Gastrocnemius medialis (tissue), 4 donors: ENCODE measurements at regions not wholly inside any gene's neighbourhood (a gene's known extent, or its start where the extent isn't known, plus 50 kb on each side); places are given as distances from the start of the nearest gene placed in this dataset.

Source experiments
- ATAC-seq, 2 donors: fragments of 150-250 bp; one replicate each; pipeline ENCODE4 v1.9.1; 2016
- DNase-seq, 2 donors: peaks; one replicate each; pipeline ENCODE4 v3.0.0-alpha.2; 2019
- H3K27ac ChIP-seq, 4 donors: fragments of 200-600 bp; sonication (generic); 1 replicate in 1 of 4; 2 replicates in 3 of 4; pipeline ENCODE4 v1.5.1; 2016 to 2018; ENCODE audit warnings: mild to moderate bottlenecking in 2 of 4, moderate library complexity in 1 of 4
- H3K27me3 ChIP-seq, 3 donors: fragments of 200-600 bp; sonication (generic) in 2 of 3; 1 replicate in 1 of 3; 2 replicates in 2 of 3; pipeline versions ENCODE4 v1.5.1 to v1.6.0; 2016 to 2019; ENCODE audit warnings: mild to moderate bottlenecking in 1 of 3, moderate library complexity in 1 of 3
- H3K36me3 ChIP-seq, 2 donors: fragments of 200-600 bp; sonication (generic) in 1 of 2; one replicate each; pipeline ENCODE4 v1.5.1; 2017 to 2018
- H3K4me1 ChIP-seq, 2 donors: fragments of 200-600 bp; sonication (generic) in 1 of 2; one replicate each; pipeline ENCODE4 v1.5.1; 2016 to 2017; ENCODE audit warnings: mild to moderate bottlenecking in 2 of 2
- H3K4me3 ChIP-seq, 4 donors: fragments of 200-600 bp; sonication (generic) in 3 of 4; 1 replicate in 1 of 4; 2 replicates in 3 of 4; pipeline ENCODE4 v1.5.1; 2016 to 2019; ENCODE audit warnings: mild to moderate bottlenecking in 2 of 4
- H3K9me3 ChIP-seq, 3 donors: fragments of 200-600 bp; sonication (generic) in 2 of 3; 1 replicate in 1 of 3; 2 replicates in 2 of 3; pipeline ENCODE4 v1.5.1; 2016 to 2019
- POLR2A ChIP-seq, 2 donors: fragments of 450-650 bp; IDR thresholded peaks; one replicate each; pipeline ENCODE4 v1.6.1; 2017; ENCODE audit warnings: antibody characterized with exemption in 2 of 2, mild to moderate bottlenecking in 2 of 2, moderate library complexity in 2 of 2
- in situ Hi-C, 4 donors: fragments of 200-750 bp; cut with MboI; loops; one replicate each; pipeline versions ENCODE4 v1.15.0 to v1.8.0; 2017; ENCODE audit warnings: low sequenced_read_pairs in 4 of 4
- intact Hi-C: fragments of 100-400 bp; cut with DNase I; formaldehyde crosslinking; loops from one replicate; pipeline ENCODE4 v1.15.1; 2023; ENCODE audit warnings: low total_unique reads
- TF ChIP-seq, protein P1 (sequence below), 5 experiments: fragments of 450-650 bp in 3 of 5; fragments of 200-600 bp in 2 of 5; sonication (generic) in 2 of 5; IDR thresholded peaks in 4 of 5; conservative IDR thresholded peaks in 1 of 5; 1 replicate in 4 of 5; 2 replicates in 1 of 5; pipeline ENCODE4 v1.5.1; 2016 to 2019; ENCODE audit warnings: antibody characterized with exemption in 5 of 5, mild to moderate bottlenecking in 3 of 5, moderate library complexity in 3 of 5

DNA sequence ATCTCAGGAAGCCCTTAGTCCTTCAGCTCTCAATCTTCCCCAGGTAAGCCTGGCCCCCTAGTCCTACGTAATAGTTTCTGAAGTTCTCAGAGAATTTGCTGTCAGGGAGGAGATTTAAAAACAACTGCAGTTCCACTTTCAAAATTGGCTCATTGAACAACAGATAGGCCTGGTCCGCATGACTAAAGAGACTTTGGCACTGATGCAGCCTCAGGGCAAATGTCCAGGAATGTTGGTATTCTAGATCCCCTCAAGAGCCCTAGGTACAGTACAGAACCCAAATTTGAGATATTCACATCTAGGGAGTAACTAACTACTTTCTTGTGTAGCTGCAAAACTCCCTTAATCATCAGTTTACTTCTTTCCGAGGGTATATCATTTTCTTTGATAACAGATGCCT lies 162.8 kb downstream of the GABRG2 start:
- intact Hi-C loops (no loop called here), in situ Hi-C loops (no loop called here)
- Histone ChIP-seq H3K27ac (no peak overlapping the region), H3K4me1 (no peaks in the 10 kb centered on the region), H3K36me3 (no peaks in the 10 kb centered on the region), H3K27me3 (no peaks in the 10 kb centered on the region), H3K9me3 (no peaks in the 10 kb centered on the region), H3K4me3 (no peak overlapping the region)
- TF ChIP-seq POLR2A (IDR thresholded peaks at IDR 0.05) = no peak
- TF ChIP-seq, protein P1, sequence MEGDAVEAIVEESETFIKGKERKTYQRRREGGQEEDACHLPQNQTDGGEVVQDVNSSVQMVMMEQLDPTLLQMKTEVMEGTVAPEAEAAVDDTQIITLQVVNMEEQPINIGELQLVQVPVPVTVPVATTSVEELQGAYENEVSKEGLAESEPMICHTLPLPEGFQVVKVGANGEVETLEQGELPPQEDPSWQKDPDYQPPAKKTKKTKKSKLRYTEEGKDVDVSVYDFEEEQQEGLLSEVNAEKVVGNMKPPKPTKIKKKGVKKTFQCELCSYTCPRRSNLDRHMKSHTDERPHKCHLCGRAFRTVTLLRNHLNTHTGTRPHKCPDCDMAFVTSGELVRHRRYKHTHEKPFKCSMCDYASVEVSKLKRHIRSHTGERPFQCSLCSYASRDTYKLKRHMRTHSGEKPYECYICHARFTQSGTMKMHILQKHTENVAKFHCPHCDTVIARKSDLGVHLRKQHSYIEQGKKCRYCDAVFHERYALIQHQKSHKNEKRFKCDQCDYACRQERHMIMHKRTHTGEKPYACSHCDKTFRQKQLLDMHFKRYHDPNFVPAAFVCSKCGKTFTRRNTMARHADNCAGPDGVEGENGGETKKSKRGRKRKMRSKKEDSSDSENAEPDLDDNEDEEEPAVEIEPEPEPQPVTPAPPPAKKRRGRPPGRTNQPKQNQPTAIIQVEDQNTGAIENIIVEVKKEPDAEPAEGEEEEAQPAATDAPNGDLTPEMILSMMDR (IDR thresholded peaks at IDR 0.05 in 4 of 5, conservative IDR thresholded peaks at IDR 0.05 in 1 of 5) = no peak
- DNase-seq = no peak
- ATAC-seq = no peak

DNA sequence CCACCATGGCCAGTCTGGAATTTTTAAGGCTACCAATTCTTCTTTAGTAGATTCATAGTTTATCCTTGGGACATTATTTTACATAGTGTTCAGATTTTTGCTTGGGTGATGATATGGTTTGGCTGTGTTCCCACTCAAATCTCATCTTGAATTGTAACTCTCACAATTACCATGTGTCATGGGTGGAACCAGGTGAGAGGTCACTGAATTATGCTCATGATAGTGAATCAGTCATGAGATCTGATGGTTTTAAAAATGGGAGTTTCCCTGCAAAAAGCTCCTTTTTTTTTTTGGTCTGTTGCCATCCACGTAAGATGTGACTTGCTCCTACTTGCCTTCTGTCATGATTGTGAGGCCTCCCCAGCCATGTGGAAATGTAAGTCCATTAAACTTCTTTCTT lies 163.9 kb downstream of the GABRG2 start:
- Histone ChIP-seq H3K4me1 (no peaks in the 10 kb centered on the region), H3K27ac (no peak overlapping the region), H3K27me3 (no peaks in the 10 kb centered on the region), H3K4me3 (no peak overlapping the region), H3K36me3 (no peaks in the 10 kb centered on the region), H3K9me3 (no peaks in the 10 kb centered on the region)
- ATAC-seq (no peak), DNase-seq (no peak)
- in situ Hi-C loops (no loop called here), intact Hi-C loops (no loop called here)
- TF ChIP-seq POLR2A (IDR thresholded peaks at IDR 0.05) = no peak
- TF ChIP-seq, protein P1 (IDR thresholded peaks at IDR 0.05 in 4 of 5, conservative IDR thresholded peaks at IDR 0.05 in 1 of 5) = no peak

DNA sequence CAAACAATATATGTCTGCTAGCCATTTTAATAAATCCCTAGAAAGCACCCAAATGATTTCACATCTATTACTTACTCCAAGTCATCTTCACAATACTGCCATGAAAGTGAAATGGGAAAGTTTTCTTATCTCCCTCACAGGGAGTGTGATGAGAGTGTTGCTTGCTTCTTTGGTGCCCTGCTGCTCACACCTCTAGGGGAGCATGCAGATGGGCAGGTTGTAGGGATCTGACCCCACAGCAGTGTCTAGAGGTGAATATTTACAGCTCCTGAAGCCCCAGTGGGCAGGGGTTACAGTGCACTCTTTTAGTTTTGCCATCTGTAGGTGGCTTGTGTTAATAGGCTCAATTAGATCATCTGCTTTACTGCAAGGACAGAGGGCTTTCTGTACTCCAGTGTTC lies 173.2 kb downstream of the GABRG2 start:
- in situ Hi-C loops = no loop called here
- no peaks in the 10 kb centered on the region for H3K27me3 ChIP-seq
- intact Hi-C loops = no loop called here

DNA sequence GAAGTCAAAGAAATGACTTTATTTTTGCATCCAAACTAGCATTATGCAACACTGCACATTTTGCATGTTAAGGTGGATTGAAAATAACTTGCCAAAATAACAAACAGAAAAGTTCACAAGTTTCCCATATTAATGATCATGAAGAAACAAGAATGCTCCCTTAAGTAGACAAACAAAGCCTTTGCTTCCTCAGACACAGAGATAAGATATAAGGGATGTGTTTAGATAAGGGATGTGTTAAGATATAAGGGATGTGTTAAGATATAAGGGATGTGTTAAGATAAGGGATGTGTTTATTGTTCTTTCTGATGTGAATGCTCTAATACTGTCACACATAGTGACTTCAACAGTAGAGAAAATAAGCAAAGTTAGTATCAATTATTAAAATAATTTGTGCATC lies 174.8 kb downstream of the GABRG2 start:
- in situ Hi-C loops = no loop called here
- no peak for DNase-seq
- Histone ChIP-seq H3K27ac (no peak overlapping the region), H3K27me3 (no peaks in the 10 kb centered on the region), H3K4me3 (no peak overlapping the region), H3K9me3 (no peaks in the 10 kb centered on the region), H3K36me3 (no peaks in the 10 kb centered on the region), H3K4me1 (no peaks in the 10 kb centered on the region)
- ATAC-seq = no peak
- TF ChIP-seq, protein P1 (IDR thresholded peaks at IDR 0.05 in 4 of 5, conservative IDR thresholded peaks at IDR 0.05 in 1 of 5) = no peak
- intact Hi-C loops = no loop called here

More for the DNA sequence above, 173.2 kb downstream of the GABRG2 start:
- Histone ChIP-seq H3K36me3 (no peaks in the 10 kb centered on the region), H3K9me3 (no peaks in the 10 kb centered on the region), H3K27ac (no peak overlapping the region), H3K4me1 (no peaks in the 10 kb centered on the region), H3K4me3 (no peak overlapping the region)
- TF ChIP-seq, protein P1 (IDR thresholded peaks at IDR 0.05 in 4 of 5, conservative IDR thresholded peaks at IDR 0.05 in 1 of 5) = no peak
- no peak for TF ChIP-seq POLR2A (IDR thresholded peaks at IDR 0.05)
- ATAC-seq (no peak), DNase-seq (no peak)

DNA sequence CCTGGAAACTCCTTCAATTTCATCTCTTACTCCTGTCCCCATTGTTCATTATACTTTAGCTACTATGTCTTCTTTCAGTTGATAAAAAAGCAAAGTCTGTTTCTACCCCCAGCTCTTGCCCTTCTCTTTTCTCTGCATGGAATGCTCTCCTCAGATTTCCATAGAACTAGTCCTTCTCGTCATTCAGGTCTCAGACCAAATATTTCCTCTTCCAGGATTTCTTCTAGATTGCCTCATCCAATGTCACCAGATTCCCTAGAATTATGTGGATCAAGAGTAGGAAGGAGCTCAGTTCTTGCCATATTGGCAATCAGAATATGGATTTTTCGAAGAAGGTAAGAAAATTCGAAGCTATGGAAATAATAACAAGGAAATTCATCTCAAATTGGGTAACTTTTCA lies 176.1 kb downstream of the GABRG2 start:
- intact Hi-C loops (no loop called here), in situ Hi-C loops (no loop called here)
- no peaks in the 10 kb centered on the region for H3K9me3 ChIP-seq
- H3K27ac ChIP-seq = no peak overlapping the region
- H3K4me3 ChIP-seq = no peak overlapping the region
- TF ChIP-seq POLR2A (IDR thresholded peaks at IDR 0.05) = no peak
- TF ChIP-seq, protein P1 (IDR thresholded peaks at IDR 0.05 in 4 of 5, conservative IDR thresholded peaks at IDR 0.05 in 1 of 5) = no peak
- no peak for ATAC-seq
- H3K36me3 ChIP-seq = no peaks in the 10 kb centered on the region
- H3K4me1 ChIP-seq = no peaks in the 10 kb centered on the region
- no peaks in the 10 kb centered on the region for H3K27me3 ChIP-seq
- DNase-seq = no peak
